ENCODE measurements at regions not wholly inside any gene's neighbourhood (a gene's known extent, or its start where the extent isn't known, plus 50 kb on each side); places are given as distances from the start of the nearest gene placed in this dataset.

GRCh38 chr2:107618769-107619168 lies 207.9 kb upstream of the RGPD4 start:
- ATAC-seq (no peak), DNase-seq (ENCODE audit: low spot score) (no peak)
- intact Hi-C loops (cut with DNase I), result no loop called here

GRCh38 chr2:107621186-107622165 lies 205.2 kb upstream of the RGPD4 start:
- intact Hi-C loops (cut with DNase I), result no loop called here
- DNase-seq (ENCODE audit: low spot score), result no peak
- ATAC-seq, result no peak

GRCh38 chr2:107622741-107623310 lies 203.9 kb upstream of the RGPD4 start:
- ATAC-seq (no peak), DNase-seq (ENCODE audit: low spot score) (no peak)
- intact Hi-C loops (cut with DNase I), result no loop called here

- intact Hi-C loops (cut with DNase I), result no loop called here
- ATAC-seq, result no peak
- no peak for DNase-seq (ENCODE audit: low spot score)
Measured at GRCh38 chr2:107625982-107626381, 200.7 kb upstream of the RGPD4 start.

DNA sequence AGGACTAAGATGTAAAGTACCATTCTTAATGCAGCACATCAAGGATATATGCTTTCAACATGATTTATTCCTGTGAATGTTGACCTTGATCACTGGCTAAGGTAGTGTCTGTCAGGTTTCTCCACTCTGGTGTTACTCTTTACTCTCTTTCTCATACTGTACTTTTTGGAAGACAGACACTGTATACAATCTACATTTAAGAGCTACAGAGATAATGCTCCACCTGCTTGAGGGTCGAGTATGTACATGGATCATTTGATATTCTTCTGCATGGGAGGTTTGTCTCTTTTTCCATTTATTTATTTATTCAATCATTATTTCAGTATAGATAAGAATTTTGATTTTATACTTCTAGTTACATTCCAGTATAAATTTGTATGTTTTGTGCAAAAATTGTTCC lies 199.5 kb upstream of the RGPD4 start:
- DNase-seq (ENCODE audit: low spot score) (no peak), ATAC-seq (no peak)
- intact Hi-C loops (cut with DNase I), result no loop called here

DNA sequence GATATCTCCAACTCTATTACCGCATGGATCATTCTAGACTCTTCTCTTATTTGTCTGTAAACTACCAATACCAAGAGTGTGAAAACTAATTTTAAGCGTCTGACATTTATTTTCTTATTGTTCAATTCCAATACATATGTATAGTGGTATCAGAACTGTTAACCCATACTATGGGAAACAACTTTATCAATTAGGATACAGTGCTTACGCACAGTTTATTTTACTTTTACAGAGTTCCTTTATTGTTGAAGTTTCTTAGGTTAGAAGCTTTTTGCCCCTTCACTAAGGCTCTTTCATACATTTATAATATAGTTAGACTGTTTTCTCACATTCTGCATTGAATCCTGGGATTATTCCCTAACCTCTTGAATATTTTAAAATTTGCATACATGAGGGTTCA lies 198.8 kb upstream of the RGPD4 start:
- DNase-seq (ENCODE audit: low spot score), result no peak
- ATAC-seq, result no peak
- intact Hi-C loops (cut with DNase I), result no loop called here

- no peak for ATAC-seq
- no peak for DNase-seq (ENCODE audit: low spot score)
- intact Hi-C loops (cut with DNase I), result no loop called here
Measured at GRCh38 chr2:107633580-107634147, 193.0 kb upstream of the RGPD4 start.

- intact Hi-C loops (cut with DNase I), result no loop called here
- ATAC-seq (no peak), DNase-seq (ENCODE audit: low spot score) (no peak)
Measured at GRCh38 chr2:107634172-107634571, 192.5 kb upstream of the RGPD4 start.

- intact Hi-C loops (cut with DNase I), result no loop called here
- no peak for DNase-seq (ENCODE audit: low spot score)
- ATAC-seq, result no peak
Measured at GRCh38 chr2:107635883-107636282, 190.8 kb upstream of the RGPD4 start.

DNA sequence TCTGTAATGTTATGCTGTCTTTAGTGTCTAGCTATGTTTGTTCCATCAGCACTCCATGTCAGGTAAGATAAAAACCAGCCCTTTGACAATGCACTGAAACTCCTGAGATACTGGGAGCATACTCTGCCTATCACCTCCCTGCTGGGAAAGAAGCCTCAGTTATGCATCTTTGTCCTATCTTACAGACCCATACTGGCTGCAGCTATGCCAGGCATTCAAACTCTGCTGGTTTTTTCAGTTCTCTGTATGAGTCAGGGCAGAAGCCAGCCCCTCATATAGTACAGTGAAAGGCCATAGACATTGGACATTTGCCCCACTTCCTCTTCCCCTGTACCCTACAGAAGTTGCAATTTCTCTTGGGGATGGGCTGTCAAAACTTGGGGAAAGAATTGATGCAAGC lies 181.1 kb upstream of the RGPD4 start:
- no peak for ATAC-seq
- no peak for DNase-seq (ENCODE audit: low spot score)
- intact Hi-C loops (cut with DNase I), result no loop called here

DNA sequence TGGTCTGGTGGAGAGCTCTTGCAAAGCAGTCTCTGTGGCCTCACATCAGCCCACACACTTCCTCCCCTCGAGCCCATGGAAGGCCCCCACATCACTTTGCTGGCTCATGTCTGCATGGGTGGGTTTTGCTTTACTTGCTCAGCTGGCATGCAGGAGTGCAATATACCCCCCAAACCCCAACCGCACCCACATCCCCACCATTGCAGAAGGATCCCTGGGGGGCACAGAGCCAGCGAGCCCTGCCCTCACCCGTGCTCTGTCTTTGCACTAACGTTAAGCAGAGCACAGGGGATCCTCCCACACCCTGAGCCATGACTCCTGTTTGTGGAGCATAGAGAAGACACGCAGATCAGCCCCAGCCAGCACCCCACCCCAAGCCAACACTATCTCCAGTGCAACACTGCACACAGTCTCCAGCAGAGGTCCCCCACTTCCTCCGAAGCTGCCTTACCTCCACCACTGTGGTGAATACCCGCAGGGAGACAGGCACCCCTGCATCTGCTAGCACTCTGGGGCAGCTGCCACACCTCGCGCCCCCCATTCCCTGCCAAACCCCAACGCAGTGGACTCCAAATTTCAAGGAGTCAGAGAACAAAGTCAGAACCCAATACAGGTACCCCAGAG lies 177.8 kb upstream of the RGPD4 start:
- intact Hi-C loops (cut with DNase I), result no loop called here
- DNase-seq (ENCODE audit: low spot score) (no peak), ATAC-seq (no peak)

DNA sequence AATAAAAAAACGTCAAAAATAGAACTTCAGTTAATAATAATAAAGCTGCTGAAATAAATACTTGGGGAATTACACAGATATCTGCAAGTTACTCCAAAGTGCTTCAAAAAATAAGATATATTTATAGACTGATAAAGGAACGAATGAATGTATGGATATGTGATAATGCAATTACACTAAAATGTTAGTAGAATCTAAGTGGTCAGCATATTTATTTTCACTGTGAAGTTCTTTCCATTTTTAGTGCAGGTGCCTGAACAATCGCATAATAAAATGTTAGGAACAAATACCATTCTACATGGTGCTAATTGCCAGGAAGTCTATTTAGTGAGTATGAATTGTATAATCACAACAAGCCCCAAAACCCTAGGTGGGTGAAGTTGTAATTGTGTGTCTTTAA lies 169.6 kb upstream of the RGPD4 start:
- ATAC-seq (no peak), DNase-seq (ENCODE audit: low spot score) (no peak)
- intact Hi-C loops (cut with DNase I), result no loop called here

GRCh38 chr2:107663632-107664031 lies 163.1 kb upstream of the RGPD4 start:
- intact Hi-C loops (cut with DNase I), result no loop called here
- DNase-seq (ENCODE audit: low spot score) (no peak), ATAC-seq (no peak)

GRCh38 chr2:107669335-107669734 lies 157.4 kb upstream of the RGPD4 start:
- intact Hi-C loops (cut with DNase I), result no loop called here
- ATAC-seq (no peak), DNase-seq (ENCODE audit: low spot score) (no peak)

- intact Hi-C loops (cut with DNase I), result no loop called here
- ATAC-seq (no peak), DNase-seq (ENCODE audit: low spot score) (no peak)
Measured at GRCh38 chr2:107681936-107682335, 144.8 kb upstream of the RGPD4 start.

DNA sequence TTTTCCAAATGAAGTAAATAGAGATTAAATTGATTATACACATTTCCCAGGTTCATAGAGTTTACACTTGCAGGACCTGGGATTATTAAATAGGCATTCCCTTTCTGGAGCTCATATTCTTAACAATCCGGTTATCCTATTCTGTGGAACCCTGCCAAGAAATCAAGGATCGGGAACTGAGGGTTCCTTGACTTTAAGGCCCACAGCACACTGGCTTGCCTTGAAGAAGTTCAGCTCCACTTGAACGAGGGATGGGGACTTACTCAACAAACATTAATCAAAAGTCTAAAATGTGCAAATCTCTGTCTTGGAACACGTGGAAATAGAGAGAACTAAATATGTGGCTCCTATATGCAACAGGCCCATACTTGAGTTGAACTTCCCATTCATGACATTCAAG lies 142.3 kb upstream of the RGPD4 start:
- intact Hi-C loops (cut with DNase I), result no loop called here
- DNase-seq (ENCODE audit: low spot score) (no peak), ATAC-seq (no peak)

DNA sequence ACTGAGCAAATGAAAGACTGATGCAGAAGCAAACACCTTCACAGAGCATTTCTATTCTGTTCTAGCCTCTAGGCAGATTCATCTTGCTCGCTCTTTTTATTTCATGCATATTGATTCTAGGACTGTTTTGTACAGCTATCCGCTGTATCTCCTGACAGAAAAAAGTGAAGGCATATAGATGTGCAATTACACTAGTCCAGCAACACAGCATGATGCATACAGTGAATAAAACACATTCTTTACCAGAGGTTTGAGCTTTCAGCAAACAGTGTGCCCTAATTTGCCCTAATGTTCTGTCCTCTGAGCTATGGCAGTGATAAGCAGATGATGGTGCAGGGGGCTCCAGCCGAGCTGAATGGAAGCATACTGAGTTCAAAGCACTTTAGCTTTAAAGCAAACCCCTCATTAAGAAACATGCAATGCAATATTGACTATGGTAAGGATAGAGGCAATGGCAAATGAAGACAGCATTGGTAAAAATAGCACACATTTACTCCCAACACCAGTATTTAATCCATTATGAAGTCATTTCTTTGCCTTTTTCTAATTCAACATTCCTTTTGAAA lies 141.2 kb upstream of the RGPD4 start:
- DNase-seq (ENCODE audit: low spot score), result no peak
- intact Hi-C loops (cut with DNase I), result no loop called here
- no peak for ATAC-seq

GRCh38 chr2:107687073-107687472 lies 139.6 kb upstream of the RGPD4 start:
- no peak for ATAC-seq
- DNase-seq (ENCODE audit: low spot score), result no peak
- intact Hi-C loops (cut with DNase I), result no loop called here

GRCh38 chr2:107688135-107688534 lies 138.6 kb upstream of the RGPD4 start:
- DNase-seq (ENCODE audit: low spot score) (no peak), ATAC-seq (no peak)
- intact Hi-C loops (cut with DNase I), result no loop called here

- DNase-seq (ENCODE audit: low spot score) (no peak), ATAC-seq (no peak)
- intact Hi-C loops (cut with DNase I), result loop anchor here (1.0 kb wide), 1 partner anchor 112 kb away; no protein-coding TSS in a partner anchor
Measured at GRCh38 chr2:107693604-107694003, 133.1 kb upstream of the RGPD4 start.
